Panc1 (cell line): ENCODE measurements at regions not wholly inside any gene's neighbourhood (a gene's known extent, or its start where the extent isn't known, plus 50 kb on each side); places are given as distances from the start of the nearest gene placed in this dataset.

Experiments
- ATAC-seq: fragments of 200-7000 bp; cut with Tn5 transposase; 2 replicates; pipeline ENCODE4 v1.9.1; 2020; ENCODE audit warnings: mild to moderate bottlenecking, moderate library complexity
- BruUV-seq: library from RNA; stranded (reverse); fragments of 400-500 nt; replicated peaks from 2 replicates; lab custom pipeline; 2021; lab: Mats Ljungman, UMichigan
- CTCF ChIA-PET: fragments of 300-600 bp; sonication (Branson Sonifier 250); formaldehyde crosslinking; loops from one replicate; lab custom pipeline; 2022; ENCODE audit warnings: antibody characterized with exemption; lab: Charles Lee
- POLR2A ChIA-PET: fragments of 300-600 bp; sonication (Branson Sonifier 250); formaldehyde crosslinking; loops from one replicate; lab custom pipeline; 2022; ENCODE audit warnings: antibody characterized with exemption; lab: Charles Lee
- DNase-seq: peaks from one replicate; pipeline ENCODE4 v3.0.0-alpha.2; 2010; ENCODE audit warnings: low read depth, low spot score
- H3K27ac ChIP-seq: 2 replicates; pipeline ENCODE4 v1.5.1; 2011; ENCODE audit warnings: mild to moderate bottlenecking, low read length, inconsistent platforms
- H3K27me3 ChIP-seq: fragments of 200-500 bp; sonication (Bioruptor generic); 2 replicates; pipeline ENCODE4 v1.6.0; 2014; ENCODE audit warnings: low read length, inconsistent platforms; ENCODE audit not compliant: control insufficient read depth, insufficient read depth
- H3K36me3 ChIP-seq: fragments of 200-500 bp; sonication (Bioruptor generic); 2 replicates; pipeline ENCODE4 v1.5.1; 2014; ENCODE audit warnings: inconsistent platforms, mild to moderate bottlenecking, low read length, moderate library complexity; ENCODE audit not compliant: control insufficient read depth, insufficient read depth
- H3K4me1 ChIP-seq: 2 replicates; pipeline ENCODE4 v1.5.1; 2011; ENCODE audit warnings: inconsistent platforms, mild to moderate bottlenecking, low read length, moderate library complexity; ENCODE audit not compliant: control insufficient read depth, insufficient read depth
- H3K4me3 ChIP-seq, 2 experiments: 2 replicates each; pipeline ENCODE4 v1.5.1; 2011 to 2012; ENCODE audit warnings: low read depth in 2 of 2, low read length in 2 of 2, mild to moderate bottlenecking in 2 of 2, inconsistent platforms in 1 of 2, moderate library complexity in 1 of 2
- H3K9me3 ChIP-seq: fragments of 200-500 bp; sonication (Bioruptor generic); 2 replicates; pipeline ENCODE4 v1.5.1; 2014; ENCODE audit warnings: low read depth, mild to moderate bottlenecking, inconsistent platforms, low read length, moderate library complexity; ENCODE audit not compliant: control insufficient read depth, insufficient read depth
- POLR2AphosphoS5 ChIP-seq: IDR thresholded peaks from 2 replicates; pipeline ENCODE4 v1.6.1; 2012; ENCODE audit warnings: mild to moderate bottlenecking, low read depth, low read length, moderate library complexity
- SIN3A ChIP-seq: IDR thresholded peaks from 2 replicates; pipeline ENCODE4 v1.6.1; 2012; ENCODE audit warnings: low read depth, mild to moderate bottlenecking, low read length, moderate library complexity, borderline replicate concordance; ENCODE audit not compliant: insufficient read depth
- TCF7L2 ChIP-seq: IDR thresholded peaks from 2 replicates; pipeline ENCODE4 v1.6.1; 2011; ENCODE audit warnings: mild to moderate bottlenecking, low read depth, low read length, inconsistent platforms
- in situ Hi-C: cut with HindIII; loops from 2 replicates; pipeline ENCODE4 v1.10.0; 2016; ENCODE audit warnings: low sequenced_read_pairs, low pct_unique_long_range_greater_than_20kb
- intact Hi-C: fragments of 100-400 bp; cut with micrococcal nuclease; formaldehyde crosslinking; loops from one replicate; pipeline ENCODE4 v1.10.0; 2022; ENCODE audit not compliant: unreplicated experiment
- TF ChIP-seq, protein P1 (sequence below): fragments of 450-650 bp; IDR thresholded peaks from 2 replicates; pipeline ENCODE4 v1.5.1; 2017; ENCODE audit warnings: mild to moderate bottlenecking
- TF ChIP-seq, protein P2 (sequence below), 2 experiments: IDR thresholded peaks; 2 replicates each; pipeline ENCODE4 v1.6.1; 2011 to 2012; ENCODE audit warnings: low read depth in 2 of 2, control low read depth in 1 of 2, low read length in 1 of 2, mild to moderate bottlenecking in 1 of 2, moderate library complexity in 1 of 2; ENCODE audit not compliant: insufficient read depth in 1 of 2

DNA sequence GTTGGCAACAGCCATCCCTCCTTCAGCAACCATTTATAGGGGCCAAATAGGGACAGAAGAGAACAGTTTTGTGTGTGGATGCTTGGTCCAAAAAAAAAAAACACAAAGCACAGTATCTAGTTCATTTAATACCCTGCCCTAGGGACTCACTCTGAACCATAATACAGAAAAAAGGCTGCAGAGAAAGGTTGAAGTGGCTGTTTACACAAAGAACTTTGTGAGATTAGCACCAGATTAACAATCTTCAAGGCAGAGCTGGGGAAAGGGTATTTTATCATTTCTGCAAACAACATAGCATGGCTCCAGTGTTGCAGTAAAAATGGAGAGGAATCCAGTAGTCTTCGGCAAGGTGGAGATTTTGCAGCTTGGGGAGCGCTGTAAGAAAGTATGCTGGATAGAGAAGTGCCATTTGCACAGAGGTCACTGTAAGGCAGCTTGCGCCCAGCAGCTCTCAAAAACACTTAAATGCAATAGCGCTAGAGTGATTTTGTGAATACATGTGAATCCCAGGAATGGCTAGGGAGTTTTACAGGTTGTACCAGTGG is 124.2 kb upstream of the PLEKHA5 start:
- Histone ChIP-seq H3K4me1 (no peaks in the 10 kb centered on the region), H3K27me3 (no peaks in the 10 kb centered on the region), H3K36me3 (no peaks in the 10 kb centered on the region), H3K4me3 (no peak overlapping the region), H3K27ac (no peak overlapping the region), H3K9me3 (no peaks in the 10 kb centered on the region)
- CTCF ChIA-PET, result no interaction called here
- in situ Hi-C loops (no loop called here), intact Hi-C loops (no loop called here)
- BruUV-seq, result no TSS peak
- POLR2A ChIA-PET, result no interaction called here
- TF ChIP-seq SIN3A (no peak), TCF7L2 (no peak)
- TF ChIP-seq, protein P1, sequence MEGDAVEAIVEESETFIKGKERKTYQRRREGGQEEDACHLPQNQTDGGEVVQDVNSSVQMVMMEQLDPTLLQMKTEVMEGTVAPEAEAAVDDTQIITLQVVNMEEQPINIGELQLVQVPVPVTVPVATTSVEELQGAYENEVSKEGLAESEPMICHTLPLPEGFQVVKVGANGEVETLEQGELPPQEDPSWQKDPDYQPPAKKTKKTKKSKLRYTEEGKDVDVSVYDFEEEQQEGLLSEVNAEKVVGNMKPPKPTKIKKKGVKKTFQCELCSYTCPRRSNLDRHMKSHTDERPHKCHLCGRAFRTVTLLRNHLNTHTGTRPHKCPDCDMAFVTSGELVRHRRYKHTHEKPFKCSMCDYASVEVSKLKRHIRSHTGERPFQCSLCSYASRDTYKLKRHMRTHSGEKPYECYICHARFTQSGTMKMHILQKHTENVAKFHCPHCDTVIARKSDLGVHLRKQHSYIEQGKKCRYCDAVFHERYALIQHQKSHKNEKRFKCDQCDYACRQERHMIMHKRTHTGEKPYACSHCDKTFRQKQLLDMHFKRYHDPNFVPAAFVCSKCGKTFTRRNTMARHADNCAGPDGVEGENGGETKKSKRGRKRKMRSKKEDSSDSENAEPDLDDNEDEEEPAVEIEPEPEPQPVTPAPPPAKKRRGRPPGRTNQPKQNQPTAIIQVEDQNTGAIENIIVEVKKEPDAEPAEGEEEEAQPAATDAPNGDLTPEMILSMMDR, result no peak
- DNase-seq, result no peak
- no peak for ATAC-seq

DNA sequence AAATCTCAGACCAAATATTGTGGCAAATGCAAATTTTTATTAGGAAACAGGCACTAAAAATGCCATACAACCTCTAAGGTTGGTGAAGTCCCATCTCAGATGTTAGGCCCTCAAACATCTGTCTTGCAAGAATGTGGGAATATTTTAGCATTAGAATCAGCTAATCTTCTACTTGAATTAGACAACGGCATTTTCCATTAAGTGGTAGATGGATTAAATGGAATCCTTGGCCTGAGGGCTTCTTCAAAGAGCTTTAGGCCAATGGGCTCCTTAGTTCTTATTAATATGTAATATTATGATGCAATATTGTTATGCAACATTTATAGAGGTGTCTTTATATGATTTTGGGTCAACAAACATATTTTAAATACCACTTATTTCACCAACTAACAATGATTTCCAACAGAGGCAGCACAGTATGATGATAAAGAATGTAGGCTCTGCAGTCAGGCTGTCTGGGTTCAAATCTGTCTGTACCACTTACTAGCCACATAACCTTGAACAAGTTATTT is 122.9 kb upstream of the PLEKHA5 start:
- POLR2A ChIA-PET, result no interaction called here
- no TSS peak for BruUV-seq
- Histone ChIP-seq H3K9me3 (no peaks in the 10 kb centered on the region), H3K4me1 (no peaks in the 10 kb centered on the region), H3K27me3 (no peaks in the 10 kb centered on the region), H3K27ac (no peak overlapping the region), H3K4me3 (no peak overlapping the region), H3K36me3 (no peaks in the 10 kb centered on the region)
- in situ Hi-C loops, result no loop called here
- DNase-seq (no peak), ATAC-seq (no peak)
- TF ChIP-seq, protein P1, result no peak
- TF ChIP-seq POLR2AphosphoS5 (no peak), SIN3A (no peak), TCF7L2 (no peak)
- TF ChIP-seq, protein P2, sequence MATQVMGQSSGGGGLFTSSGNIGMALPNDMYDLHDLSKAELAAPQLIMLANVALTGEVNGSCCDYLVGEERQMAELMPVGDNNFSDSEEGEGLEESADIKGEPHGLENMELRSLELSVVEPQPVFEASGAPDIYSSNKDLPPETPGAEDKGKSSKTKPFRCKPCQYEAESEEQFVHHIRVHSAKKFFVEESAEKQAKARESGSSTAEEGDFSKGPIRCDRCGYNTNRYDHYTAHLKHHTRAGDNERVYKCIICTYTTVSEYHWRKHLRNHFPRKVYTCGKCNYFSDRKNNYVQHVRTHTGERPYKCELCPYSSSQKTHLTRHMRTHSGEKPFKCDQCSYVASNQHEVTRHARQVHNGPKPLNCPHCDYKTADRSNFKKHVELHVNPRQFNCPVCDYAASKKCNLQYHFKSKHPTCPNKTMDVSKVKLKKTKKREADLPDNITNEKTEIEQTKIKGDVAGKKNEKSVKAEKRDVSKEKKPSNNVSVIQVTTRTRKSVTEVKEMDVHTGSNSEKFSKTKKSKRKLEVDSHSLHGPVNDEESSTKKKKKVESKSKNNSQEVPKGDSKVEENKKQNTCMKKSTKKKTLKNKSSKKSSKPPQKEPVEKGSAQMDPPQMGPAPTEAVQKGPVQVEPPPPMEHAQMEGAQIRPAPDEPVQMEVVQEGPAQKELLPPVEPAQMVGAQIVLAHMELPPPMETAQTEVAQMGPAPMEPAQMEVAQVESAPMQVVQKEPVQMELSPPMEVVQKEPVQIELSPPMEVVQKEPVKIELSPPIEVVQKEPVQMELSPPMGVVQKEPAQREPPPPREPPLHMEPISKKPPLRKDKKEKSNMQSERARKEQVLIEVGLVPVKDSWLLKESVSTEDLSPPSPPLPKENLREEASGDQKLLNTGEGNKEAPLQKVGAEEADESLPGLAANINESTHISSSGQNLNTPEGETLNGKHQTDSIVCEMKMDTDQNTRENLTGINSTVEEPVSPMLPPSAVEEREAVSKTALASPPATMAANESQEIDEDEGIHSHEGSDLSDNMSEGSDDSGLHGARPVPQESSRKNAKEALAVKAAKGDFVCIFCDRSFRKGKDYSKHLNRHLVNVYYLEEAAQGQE (IDR thresholded peaks at IDR 0.05; ENCODE audit: insufficient read depth in 1 of 2, low read depth in 2 of 2, low read length in 1 of 2), result no peak
- CTCF ChIA-PET, result no interaction called here
- intact Hi-C loops, result no loop called here
